Bronchial epithelial cell (primary cell): ENCODE measurements at regions not wholly inside any gene's neighbourhood (a gene's known extent, or its start where the extent isn't known, plus 50 kb on each side); places are given as distances from the start of the nearest gene placed in this dataset.

Source experiments
- DNase-seq: peaks from one replicate; pipeline ENCODE4 v3.0.0-alpha.2; 2010; ENCODE audit warnings: low read depth
- FAIRE-seq: peaks from 2 replicates; lab custom pipeline; 2011; peaks lifted over from hg19 to GRCh38; lab: Jason Lieb, UNC
- H3K27me3 ChIP-seq: 2 replicates; pipeline ENCODE4 v1.5.1; 2011; ENCODE audit warnings: low read length; ENCODE audit not compliant: control insufficient read depth, insufficient read depth
- H3K36me3 ChIP-seq: 2 replicates; pipeline ENCODE4 v1.5.1; 2011; ENCODE audit warnings: low read length; ENCODE audit not compliant: control insufficient read depth, insufficient read depth
- H3K4me3 ChIP-seq: 2 replicates; pipeline ENCODE4 v1.5.1; 2011; ENCODE audit warnings: mild to moderate bottlenecking, low read depth, low read length, control low read depth
- CTCF ChIP-seq: IDR thresholded peaks from 2 replicates; pipeline ENCODE4 v1.5.1; 2011; ENCODE audit warnings: mild to moderate bottlenecking, moderate library complexity, low read length, control low read depth, inconsistent platforms; ENCODE audit not compliant: insufficient read depth, severe bottlenecking

GRCh38 chr5:120091376-120091948, 372.6 kb upstream of the PRR16 start:
- FAIRE-seq (no peak), DNase-seq (peak; percentile 60)
- H3K27me3 ChIP-seq, result no peaks in the 10 kb centered on the region
- H3K36me3 ChIP-seq, result no peaks in the 10 kb centered on the region
- H3K4me3 ChIP-seq, result no peak overlapping the region
- TF ChIP-seq CTCF, result no peak

- FAIRE-seq (no peak), DNase-seq (no peak)
- TF ChIP-seq CTCF, result no peak
- no peaks in the 10 kb centered on the region for H3K27me3 ChIP-seq
- no peak overlapping the region for H3K4me3 ChIP-seq
- no peaks in the 10 kb centered on the region for H3K36me3 ChIP-seq
Measured at GRCh38 chr5:120092649-120093048, 371.5 kb upstream of the PRR16 start.

- FAIRE-seq (no peak), DNase-seq (no peak)
- Histone ChIP-seq H3K4me3 (no peak overlapping the region), H3K36me3 (no peaks in the 10 kb centered on the region), H3K27me3 (no peaks in the 10 kb centered on the region)
- TF ChIP-seq CTCF, result no peak
Measured at GRCh38 chr5:120093178-120093577, 370.9 kb upstream of the PRR16 start.

- H3K27me3 ChIP-seq, result no peaks in the 10 kb centered on the region
- DNase-seq (peak; percentile 74), FAIRE-seq (no peak)
- no peaks in the 10 kb centered on the region for H3K36me3 ChIP-seq
- no peak for TF ChIP-seq CTCF
- no peak overlapping the region for H3K4me3 ChIP-seq
Measured at GRCh38 chr5:120096413-120096812, 367.7 kb upstream of the PRR16 start.

- TF ChIP-seq CTCF, result no peak
- Histone ChIP-seq H3K36me3 (no peaks in the 10 kb centered on the region), H3K27me3 (no peaks in the 10 kb centered on the region), H3K4me3 (no peak overlapping the region)
- DNase-seq, result no peak
- no peak for FAIRE-seq
Measured at GRCh38 chr5:120098426-120098825, 365.7 kb upstream of the PRR16 start.

GRCh38 chr5:120098902-120099535, 365.1 kb upstream of the PRR16 start:
- no peak for TF ChIP-seq CTCF
- FAIRE-seq (no peak), DNase-seq (no peak)
- Histone ChIP-seq H3K36me3 (no peaks in the 10 kb centered on the region), H3K4me3 (no peak overlapping the region), H3K27me3 (no peaks in the 10 kb centered on the region)
